K562 (cell line): ENCODE measurements at regions not wholly inside any gene's neighbourhood (a gene's known extent, or its start where the extent isn't known, plus 50 kb on each side); places are given as distances from the start of the nearest gene placed in this dataset.

Experiments
- ATAC-seq: fragments of 200-7000 bp; cut with Tn5 transposase; 3 replicates; pipeline ENCODE4 v1.9.1; 2020; ENCODE audit warnings: moderate library complexity
- BruUV-seq: library from RNA; stranded (reverse); fragments of 400-500 nt; replicated peaks from 2 replicates; lab custom pipeline; 2021; lab: Mats Ljungman, UMichigan
- CTCF ChIA-PET: fragments of 300-600 bp; formaldehyde crosslinking; extraction: SDS; loops from one replicate; lab custom pipeline; 2021; ENCODE audit warnings: low intra/inter-chr PET ratio; lab: Yijun Ruan, JAX
- POLR2A ChIA-PET: fragments of 300-600, 350-650 bp; sonication (Branson Sonifier 250); formaldehyde crosslinking; extraction: SDS; loops from one replicate; lab custom pipeline; 2021; ENCODE audit warnings: antibody characterized with exemption, inconsistent platforms; lab: Yijun Ruan, JAX
- DNase-seq, 4 experiments: peaks; one replicate each; pipeline versions ENCODE4 v3.0.0 to v3.0.0-alpha.2; 2011 to 2018; ENCODE audit warnings: low spot score in 3 of 4, mixed read lengths in 3 of 4; ENCODE audit errors: extremely low read depth in 1 of 4
- FAIRE-seq: peaks from 2 replicates; lab custom pipeline; 2011; peaks lifted over from hg19 to GRCh38; lab: Jason Lieb, UNC
- H2AFZ ChIP-seq: 2 replicates; pipeline ENCODE4 v1.6.0; 2011; ENCODE audit warnings: low read depth, low read length, control low read depth, inconsistent platforms
- H3K27ac ChIP-seq: fragments of 200-600 bp; 3 replicates; pipeline ENCODE4 v1.8.0; 2011; ENCODE audit warnings: low read depth, mild to moderate bottlenecking, control low read depth, inconsistent platforms, low read length, moderate library complexity, mixed read lengths; ENCODE audit errors: extremely low read depth
- H3K27me3 ChIP-seq, 2 experiments: fragments of 300-600 bp in 1 of 2; 2 replicates in 1 of 2; 3 replicates in 1 of 2; pipeline versions ENCODE4 v1.6.0 to v1.8.0; 2011; ENCODE audit warnings: inconsistent platforms in 2 of 2, low read length in 2 of 2, mild to moderate bottlenecking in 1 of 2, mixed read lengths in 1 of 2, moderate library complexity in 1 of 2; ENCODE audit not compliant: control insufficient read depth in 2 of 2, insufficient read depth in 2 of 2
- H3K36me3 ChIP-seq: fragments of 300-600 bp; 3 replicates; pipeline ENCODE4 v1.8.0; 2011; ENCODE audit warnings: mild to moderate bottlenecking, low read length, inconsistent platforms; ENCODE audit not compliant: control insufficient read depth, insufficient read depth
- H3K4me1 ChIP-seq, 2 experiments: fragments of 200-600 bp in 1 of 2; replicated peaks in 1 of 2; 2 replicates in 1 of 2; 3 replicates in 1 of 2; pipeline versions ENCODE4 v1.5.1 to v1.8.0; 2011; ENCODE audit warnings: inconsistent platforms in 2 of 2, low read length in 2 of 2, mild to moderate bottlenecking in 1 of 2, mixed read lengths in 1 of 2, moderate library complexity in 1 of 2; ENCODE audit not compliant: control insufficient read depth in 2 of 2, insufficient read depth in 2 of 2
- H3K4me2 ChIP-seq: 2 replicates; pipeline ENCODE4 v1.6.1; 2011; ENCODE audit warnings: low read length, control low read depth, inconsistent platforms, mixed read lengths; ENCODE audit not compliant: insufficient read depth
- H3K4me3 ChIP-seq: fragments of 200-600 bp; sonication (generic), shearing (Covaris generic); 2 replicates; pipeline ENCODE4 v1.5.1; 2016; ENCODE audit warnings: control low read depth, inconsistent platforms
- H3K79me2 ChIP-seq: fragments of 200-600 bp; 3 replicates; pipeline ENCODE4 v1.8.0; 2011; ENCODE audit warnings: low read length, inconsistent platforms; ENCODE audit not compliant: control insufficient read depth, insufficient read depth
- H3K9ac ChIP-seq, 2 experiments: 2 replicates each; pipeline versions ENCODE4 v1.6.0 to v1.6.1; 2011; ENCODE audit warnings: low read depth in 2 of 2, low read length in 2 of 2, control low read depth in 1 of 2, inconsistent platforms in 1 of 2, mild to moderate bottlenecking in 1 of 2, mixed read lengths in 1 of 2; ENCODE audit not compliant: insufficient read depth in 1 of 2
- H3K9me1 ChIP-seq: one replicate; pipeline ENCODE4 v1.6.0; 2011; ENCODE audit warnings: inconsistent platforms, mild to moderate bottlenecking, low read length, moderate library complexity; ENCODE audit not compliant: control insufficient read depth, insufficient read depth
- H3K9me3 ChIP-seq: replicated peaks from 2 replicates; pipeline ENCODE4 v1.5.1; 2011; ENCODE audit warnings: low read depth, low read length, inconsistent platforms; ENCODE audit not compliant: control insufficient read depth, insufficient read depth
- H4K20me1 ChIP-seq: replicated peaks from 2 replicates; pipeline ENCODE4 v1.6.1; 2011; ENCODE audit warnings: low read length, inconsistent platforms, mixed read lengths; ENCODE audit not compliant: control insufficient read depth, insufficient read depth
- BDP1 ChIP-seq: IDR thresholded peaks from 3 replicates; pipeline ENCODE4 v1.6.1; 2011; ENCODE audit not compliant: insufficient read length, insufficient read depth
- BMI1 ChIP-seq: fragments of 150-350 bp; IDR thresholded peaks from 2 replicates; pipeline ENCODE4 v1.6.1; 2014; ENCODE audit warnings: low read length
- CEBPG ChIP-seq, 3 experiments: fragments of 200-800 bp in 1 of 3; sonication (Bioruptor generic) in 1 of 3; sonication (generic) in 1 of 3; formaldehyde crosslinking in 1 of 3; IDR thresholded peaks in 2 of 3; conservative IDR thresholded peaks in 1 of 3; 2 replicates each; pipeline versions ENCODE4 v1.6.1 to v1.8.0; 2016 to 2022; ENCODE audit warnings: missing compliant biosample characterization in 2 of 3, missing genetic modification characterization in 2 of 3, mild to moderate bottlenecking in 1 of 3, missing genetic modification reagents in 1 of 3
- DDX20 ChIP-seq: fragments of 450-650 bp; IDR thresholded peaks from 2 replicates; pipeline ENCODE4 v1.6.1; 2016; ENCODE audit warnings: missing genetic modification characterization, low read depth, mild to moderate bottlenecking, missing compliant biosample characterization, moderate library complexity
- FOXJ2 ChIP-seq: fragments of 200-800 bp; sonication (Bioruptor generic); IDR thresholded peaks from 2 replicates; pipeline ENCODE4 v1.6.1; 2016; ENCODE audit warnings: missing genetic modification characterization, missing compliant biosample characterization
- FOXP1 ChIP-seq: sonication (generic); formaldehyde crosslinking; IDR thresholded peaks from 2 replicates; pipeline ENCODE4 v1.8.0; 2022; ENCODE audit warnings: mild to moderate bottlenecking, missing genetic modification reagents
- KDM5B ChIP-seq: fragments of 200-600 bp; sonication (generic); IDR thresholded peaks from 2 replicates; pipeline ENCODE4 v1.6.1; 2012; ENCODE audit warnings: low read depth, mild to moderate bottlenecking, moderate library complexity, low read length, control low read depth, inconsistent platforms; ENCODE audit not compliant: insufficient replicate concordance
- MEF2D ChIP-seq: conservative IDR thresholded peaks from 2 replicates; pipeline ENCODE4 v1.6.1; 2016; ENCODE audit warnings: low read depth, missing genetic modification characterization, missing compliant biosample characterization
- MXI1 ChIP-seq: IDR thresholded peaks from 2 replicates; pipeline ENCODE4 v1.6.1; 2011; ENCODE audit warnings: low read depth, mild to moderate bottlenecking, improper control_type of control experiment, low read length
- POLR2AphosphoS2 ChIP-seq: IDR thresholded peaks from 2 replicates; pipeline ENCODE4 v1.6.1; 2012; ENCODE audit warnings: low read length, improper control_type of control experiment
- PTRF ChIP-seq: fragments of 450-650 bp; IDR thresholded peaks from 2 replicates; pipeline ENCODE4 v1.6.1; 2016; ENCODE audit warnings: mild to moderate bottlenecking, missing genetic modification characterization, missing compliant biosample characterization
- RFX1 ChIP-seq: fragments of 450-650 bp; IDR thresholded peaks from 2 replicates; pipeline ENCODE4 v1.6.1; 2016; ENCODE audit warnings: mild to moderate bottlenecking, moderate library complexity
- SMARCB1 ChIP-seq: IDR thresholded peaks from 2 replicates; pipeline ENCODE4 v1.6.1; 2011; ENCODE audit warnings: improper control_type of control experiment, low read depth; ENCODE audit not compliant: insufficient read length
- STAT5A ChIP-seq: IDR thresholded peaks from 2 replicates; pipeline ENCODE4 v1.6.1; 2012; ENCODE audit warnings: low read length, inconsistent platforms, borderline replicate concordance
- STAT5B ChIP-seq: fragments of 250-450 bp; sonication (Bioruptor Pico); IDR thresholded peaks from 2 replicates; pipeline ENCODE4 v1.8.0; 2021; ENCODE audit warnings: mild to moderate bottlenecking, inconsistent platforms
- TARDBP ChIP-seq: fragments of 450-650 bp; IDR thresholded peaks from 2 replicates; pipeline ENCODE4 v1.6.1; 2016
- ZBTB12 ChIP-seq: fragments of 250-450 bp; sonication (Bioruptor Pico); IDR thresholded peaks from 2 replicates; pipeline ENCODE4 v1.4.0; 2020
- ZNF184 ChIP-seq: sonication (generic); formaldehyde crosslinking; IDR thresholded peaks from 2 replicates; pipeline ENCODE4 v1.5.0; 2020; ENCODE audit warnings: missing genetic modification reagents
- WGBS: fragments of 100-300 bp; shearing (Covaris generic); methylation state at CpG from one replicate; pipeline ENCODE4 v1.1.6; 2016; ENCODE audit warnings: low coverage, mixed read lengths; ENCODE audit not compliant: insufficient coverage; ENCODE audit errors: missing lambda C conversion rate; 5-methylcytosine and 5-hydroxymethylcytosine counted together
- in situ Hi-C: fragments of 300-500 bp; cut with MboI; formaldehyde crosslinking; loops from 4 replicates; pipeline ENCODE4 v1.15.0; 2018; ENCODE audit warnings: inconsistent platforms, mixed read lengths
- intact Hi-C: fragments of 100-400 bp; cut with micrococcal nuclease; formaldehyde crosslinking; loops from 2 replicates; pipeline ENCODE4 v1.14.2; 2022
- TF ChIP-seq, protein P1 (sequence below): fragments of 250-450 bp; sonication (Bioruptor Pico); IDR thresholded peaks from 2 replicates; pipeline ENCODE4 v1.5.0; 2021; ENCODE audit warnings: mild to moderate bottlenecking, borderline replicate concordance

DNA sequence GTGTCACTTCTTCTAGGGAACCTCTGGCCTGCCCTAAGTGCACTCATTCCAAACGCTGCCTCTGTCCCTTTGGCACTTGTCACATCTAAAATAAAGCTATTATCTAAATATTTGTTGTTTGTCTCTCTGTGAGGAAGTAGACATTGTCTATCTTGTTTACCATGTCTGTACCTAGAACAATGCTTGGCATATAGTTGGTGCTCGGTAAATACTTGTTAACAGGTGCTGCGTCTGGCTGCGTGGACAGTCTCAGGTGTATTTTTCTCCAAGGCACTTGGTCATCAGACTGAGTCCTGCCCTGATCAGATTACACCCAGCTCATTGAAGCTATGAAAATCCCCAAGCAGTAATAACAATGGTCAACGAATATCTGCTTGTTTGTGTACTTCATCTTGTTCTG, 174.9 kb upstream of the SMIM23 start:
- ChIA-PET CTCF (no interaction called here), POLR2A (interaction anchor here (0.8 to 1.6 kb wide), 4 partner anchors 9 to 187 kb away, joined by 3 to 4 read pairs (median 4); no protein-coding TSS in a partner anchor)
- no peak for FAIRE-seq
- ATAC-seq, result no peak
- H4K20me1 ChIP-seq, result no peaks in the 10 kb centered on the region
- no peaks in the 10 kb centered on the region for H3K9me3 ChIP-seq
- no peak overlapping the region for H2AFZ ChIP-seq
- H3K4me2 ChIP-seq, result no peak overlapping the region
- no peaks in the 10 kb centered on the region for H3K79me2 ChIP-seq
- no peaks in the 10 kb centered on the region for H3K9me1 ChIP-seq
- BruUV-seq, result no TSS peak
- in situ Hi-C loops (no loop called here), intact Hi-C loops (loop anchor here (1.0 kb wide), 1 partner anchor 126 kb away; no protein-coding TSS in a partner anchor)
- WGBS, result 0% methylated on average over 5 of the region's 5 CpGs
- H3K27ac ChIP-seq, result no peak overlapping the region
- no peak overlapping the region for H3K4me3 ChIP-seq
- no peak overlapping the region for H3K9ac ChIP-seq
- DNase-seq, result no peak
- no peak for TF ChIP-seq KDM5B
- no peak for TF ChIP-seq ZBTB12
- no peak for TF ChIP-seq FOXP1 (CRISPR knock-in tag)
- TF ChIP-seq STAT5A, result no peak
- no peak for TF ChIP-seq SMARCB1
- TF ChIP-seq CEBPG (CRISPR knock-in tag; IDR thresholded peaks at IDR 0.05), result no peak
- TF ChIP-seq CEBPG (tag; conservative IDR thresholded peaks at IDR 0.05 in 1 of 2, IDR thresholded peaks at IDR 0.05 in 1 of 2), result no peak
- TF ChIP-seq ZNF184, result no peak
- TF ChIP-seq RFX1, result no peak
- TF ChIP-seq PTRF (tag), result no peak
- TF ChIP-seq FOXJ2, result no peak
- no peak for TF ChIP-seq MXI1
- no peak for TF ChIP-seq BMI1
- TF ChIP-seq, protein P1, sequence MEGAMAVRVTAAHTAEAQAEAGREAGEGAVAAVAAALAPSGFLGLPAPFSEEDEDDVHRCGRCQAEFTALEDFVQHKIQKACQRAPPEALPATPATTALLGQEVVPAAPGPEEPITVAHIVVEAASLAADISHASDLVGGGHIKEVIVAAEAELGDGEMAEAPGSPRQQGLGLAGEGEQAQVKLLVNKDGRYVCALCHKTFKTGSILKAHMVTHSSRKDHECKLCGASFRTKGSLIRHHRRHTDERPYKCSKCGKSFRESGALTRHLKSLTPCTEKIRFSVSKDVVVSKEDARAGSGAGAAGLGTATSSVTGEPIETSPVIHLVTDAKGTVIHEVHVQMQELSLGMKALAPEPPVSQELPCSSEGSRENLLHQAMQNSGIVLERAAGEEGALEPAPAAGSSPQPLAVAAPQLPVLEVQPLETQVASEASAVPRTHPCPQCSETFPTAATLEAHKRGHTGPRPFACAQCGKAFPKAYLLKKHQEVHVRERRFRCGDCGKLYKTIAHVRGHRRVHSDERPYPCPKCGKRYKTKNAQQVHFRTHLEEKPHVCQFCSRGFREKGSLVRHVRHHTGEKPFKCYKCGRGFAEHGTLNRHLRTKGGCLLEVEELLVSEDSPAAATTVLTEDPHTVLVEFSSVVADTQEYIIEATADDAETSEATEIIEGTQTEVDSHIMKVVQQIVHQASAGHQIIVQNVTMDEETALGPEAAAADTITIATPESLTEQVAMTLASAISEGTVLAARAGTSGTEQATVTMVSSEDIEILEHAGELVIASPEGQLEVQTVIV, result no peak
- TF ChIP-seq MEF2D (tag), result no peak
- no peak for TF ChIP-seq DDX20 (tag)
- TF ChIP-seq BDP1, result no peak
- no peak for TF ChIP-seq STAT5B (CRISPR knock-in tag)
- no peak for TF ChIP-seq POLR2AphosphoS2
- TF ChIP-seq TARDBP, result no peak
- peaks cover 0 to 4% of the 10 kb centered on the region in 2 experiments; a peak in 1 of 5 replicates for H3K4me1 ChIP-seq
- H3K36me3 ChIP-seq, result no peaks in the 10 kb centered on the region
- H3K27me3 ChIP-seq, result peaks cover 9 to 22% of the 10 kb centered on the region in 2 experiments; a peak in 4 of 5 replicates
